ENCODE measurements at regions not wholly inside any gene's neighbourhood (a gene's known extent, or its start where the extent isn't known, plus 50 kb on each side); places are given as distances from the start of the nearest gene placed in this dataset.

- no peak for TF ChIP-seq EP300 (IDR thresholded peaks at IDR 0.05)
- TF ChIP-seq CTCF (IDR thresholded peaks at IDR 0.05) = no peak
- no peak for TF ChIP-seq POLR2A (IDR thresholded peaks at IDR 0.05; ENCODE audit: low read depth)
These were observed 670.0 kb downstream of the SI start for GRCh38 chr3:164408326-164408725.
